ENCODE measurements at regions not wholly inside any gene's neighbourhood (a gene's known extent, or its start where the extent isn't known, plus 50 kb on each side); places are given as distances from the start of the nearest gene placed in this dataset.

DNA sequence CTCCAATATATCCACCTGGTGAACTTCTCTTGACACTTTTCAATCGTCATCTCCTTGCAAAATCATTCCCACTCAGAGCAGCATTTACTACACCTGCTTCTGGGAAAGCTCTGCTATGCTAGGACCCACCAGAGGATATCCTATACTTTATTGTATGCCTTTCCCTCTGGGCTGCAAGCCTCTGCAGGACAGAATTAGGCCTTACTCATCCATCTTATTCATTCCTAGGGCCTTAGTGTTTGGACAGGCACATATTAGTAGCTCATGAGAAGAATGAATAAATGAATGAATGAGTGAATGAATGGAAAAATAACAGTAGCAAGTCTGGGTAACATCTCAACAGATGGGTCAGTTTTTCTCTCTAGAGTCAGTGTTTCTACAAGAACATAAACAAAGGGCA, 216.1 kb downstream of the MAFB start:
- DNase-seq (ENCODE audit: low spot score): no peak
- TF ChIP-seq, protein P1, sequence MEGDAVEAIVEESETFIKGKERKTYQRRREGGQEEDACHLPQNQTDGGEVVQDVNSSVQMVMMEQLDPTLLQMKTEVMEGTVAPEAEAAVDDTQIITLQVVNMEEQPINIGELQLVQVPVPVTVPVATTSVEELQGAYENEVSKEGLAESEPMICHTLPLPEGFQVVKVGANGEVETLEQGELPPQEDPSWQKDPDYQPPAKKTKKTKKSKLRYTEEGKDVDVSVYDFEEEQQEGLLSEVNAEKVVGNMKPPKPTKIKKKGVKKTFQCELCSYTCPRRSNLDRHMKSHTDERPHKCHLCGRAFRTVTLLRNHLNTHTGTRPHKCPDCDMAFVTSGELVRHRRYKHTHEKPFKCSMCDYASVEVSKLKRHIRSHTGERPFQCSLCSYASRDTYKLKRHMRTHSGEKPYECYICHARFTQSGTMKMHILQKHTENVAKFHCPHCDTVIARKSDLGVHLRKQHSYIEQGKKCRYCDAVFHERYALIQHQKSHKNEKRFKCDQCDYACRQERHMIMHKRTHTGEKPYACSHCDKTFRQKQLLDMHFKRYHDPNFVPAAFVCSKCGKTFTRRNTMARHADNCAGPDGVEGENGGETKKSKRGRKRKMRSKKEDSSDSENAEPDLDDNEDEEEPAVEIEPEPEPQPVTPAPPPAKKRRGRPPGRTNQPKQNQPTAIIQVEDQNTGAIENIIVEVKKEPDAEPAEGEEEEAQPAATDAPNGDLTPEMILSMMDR (IDR thresholded peaks at IDR 0.05; ENCODE audit: extremely low read depth, missing control alignments): no peak

DNA sequence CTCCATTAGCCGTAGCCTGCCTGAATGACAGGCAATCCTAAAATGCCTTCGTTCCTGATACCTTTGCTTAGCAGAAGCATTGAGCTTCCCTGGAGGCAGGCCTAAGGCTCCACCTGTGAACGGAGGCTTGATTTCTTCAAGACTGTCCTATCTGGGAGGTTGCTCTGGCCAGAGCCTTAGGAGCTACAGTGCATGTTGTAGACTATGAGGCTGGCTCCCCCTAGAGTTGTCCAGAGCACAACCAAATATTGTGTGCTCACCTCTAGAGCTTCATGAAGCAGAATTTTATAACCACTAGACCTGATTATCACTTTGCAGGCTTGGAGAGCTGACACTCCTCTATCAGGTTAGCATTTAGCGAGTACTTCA, 217.8 kb downstream of the MAFB start:
- TF ChIP-seq, protein P1 (IDR thresholded peaks at IDR 0.05; ENCODE audit: extremely low read depth, missing control alignments): no peak
- DNase-seq (ENCODE audit: low spot score): no peak

DNA sequence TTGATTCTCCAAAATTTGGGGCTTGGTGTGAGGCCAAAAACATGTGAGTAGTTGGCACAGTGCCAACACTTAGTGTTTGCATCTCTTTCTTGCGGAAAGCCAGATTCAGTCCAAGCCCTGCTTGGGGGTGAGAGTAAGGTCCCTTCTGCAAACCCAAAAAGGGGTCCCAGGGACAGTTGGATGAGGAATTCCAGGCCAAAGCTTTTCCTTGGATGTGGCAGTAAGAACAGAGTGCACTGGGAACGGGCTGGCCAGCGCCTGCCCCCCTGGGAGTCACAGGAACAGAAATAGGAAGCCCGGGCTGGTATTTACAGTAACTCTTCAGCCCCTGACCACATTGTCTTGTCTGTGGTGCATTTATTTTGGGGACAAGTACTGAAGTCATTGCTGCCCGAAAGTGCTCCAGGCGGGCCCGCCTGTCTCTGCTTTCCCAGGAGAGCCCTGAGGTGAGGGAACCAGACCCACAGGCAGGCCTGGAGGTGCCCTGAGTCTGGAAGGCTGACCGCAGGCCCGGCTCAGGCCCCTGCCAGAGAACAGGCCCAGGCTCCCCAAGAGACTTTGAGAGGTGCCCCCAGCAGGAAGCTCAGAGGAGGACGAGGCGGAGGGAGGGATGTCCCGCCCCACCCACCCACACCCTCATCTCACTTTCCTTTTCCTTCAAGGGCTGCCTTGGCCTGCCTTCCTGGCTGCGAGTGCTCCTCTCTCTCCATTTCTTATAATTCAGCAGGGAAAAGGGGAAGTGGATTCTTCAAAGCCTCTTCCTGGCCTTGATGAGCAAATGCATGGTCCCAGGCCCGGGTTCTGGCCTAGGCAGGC, 218.4 kb downstream of the MAFB start:
- no peak for DNase-seq (ENCODE audit: low spot score)
- TF ChIP-seq, protein P1 (IDR thresholded peaks at IDR 0.05; ENCODE audit: extremely low read depth, missing control alignments): no peak

DNA sequence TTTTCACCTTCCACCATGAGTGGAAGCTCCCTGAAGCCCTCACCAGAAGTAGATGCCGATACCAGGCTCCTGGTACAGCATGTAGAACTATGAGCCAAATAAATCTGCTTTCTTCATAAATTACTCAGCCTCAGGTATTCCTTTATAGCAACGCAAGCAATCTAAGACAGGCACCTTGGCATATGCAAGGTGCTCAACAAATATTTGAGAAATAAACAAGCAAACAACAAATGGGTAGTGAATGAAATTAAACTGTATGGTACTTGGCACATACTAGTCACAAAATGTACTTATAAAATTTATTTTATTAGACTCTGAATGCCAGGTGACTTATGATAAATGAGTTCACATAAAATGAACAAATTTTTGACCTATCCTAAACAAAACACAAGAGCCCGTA, 220.3 kb downstream of the MAFB start:
- TF ChIP-seq, protein P1 (IDR thresholded peaks at IDR 0.05; ENCODE audit: extremely low read depth, missing control alignments): no peak
- no peak for DNase-seq (ENCODE audit: low spot score)

DNA sequence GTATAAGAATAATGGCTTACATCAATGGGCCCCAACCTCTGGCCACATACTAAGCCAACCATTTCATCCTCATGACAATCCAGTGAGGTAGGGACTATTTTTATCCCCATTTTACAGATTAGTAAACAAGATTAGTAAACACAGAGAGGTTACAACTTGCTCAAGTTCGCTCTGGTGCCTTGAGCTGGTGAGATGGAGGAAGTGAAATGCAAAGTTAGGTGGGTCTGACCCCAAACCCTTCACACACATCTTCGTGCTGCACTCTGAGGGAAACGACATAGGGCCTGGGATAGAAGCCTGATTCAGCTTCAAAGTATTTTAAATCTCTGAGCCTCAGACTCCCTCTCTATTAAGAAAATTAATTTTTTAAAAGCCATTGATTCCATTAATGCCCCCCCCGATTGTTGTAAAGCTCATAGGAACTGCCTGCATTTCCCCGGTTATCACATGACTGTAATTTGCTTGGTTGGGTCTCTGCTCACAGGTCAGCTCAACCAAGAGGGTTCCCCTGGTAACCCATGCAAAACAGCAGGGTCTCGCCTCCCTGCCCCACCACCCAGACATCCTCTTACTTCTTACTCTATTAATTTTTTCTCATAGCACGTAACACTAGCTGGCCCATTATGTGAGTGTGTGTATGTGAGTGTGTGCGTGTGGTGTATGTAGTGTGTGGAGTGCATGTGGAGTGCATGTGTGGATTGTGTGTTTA, 221.2 kb downstream of the MAFB start:
- no peak for DNase-seq (ENCODE audit: low spot score)
- TF ChIP-seq, protein P1 (IDR thresholded peaks at IDR 0.05; ENCODE audit: extremely low read depth, missing control alignments): no peak

DNA sequence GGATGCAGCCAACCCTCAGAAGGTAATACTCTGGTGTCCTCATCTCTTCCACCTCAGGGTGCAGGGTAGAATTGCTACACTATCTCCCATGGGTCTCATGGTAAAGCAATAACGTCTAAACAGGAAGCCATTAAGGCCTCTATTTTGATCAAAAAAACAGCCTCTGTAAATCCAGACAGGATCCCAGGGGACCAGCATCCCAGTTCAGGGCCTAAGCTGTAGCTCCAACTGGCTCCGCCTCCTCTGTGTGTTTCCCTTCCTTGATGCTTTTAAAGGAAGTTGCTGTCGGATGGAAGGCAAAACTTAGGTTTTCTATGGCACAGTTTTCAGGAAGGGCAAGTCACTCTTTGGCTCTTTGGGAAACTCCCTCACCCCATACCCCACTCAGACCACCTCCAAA, 222.0 kb downstream of the MAFB start:
- TF ChIP-seq, protein P1 (IDR thresholded peaks at IDR 0.05; ENCODE audit: extremely low read depth, missing control alignments): no peak
- no peak for DNase-seq (ENCODE audit: low spot score)

DNA sequence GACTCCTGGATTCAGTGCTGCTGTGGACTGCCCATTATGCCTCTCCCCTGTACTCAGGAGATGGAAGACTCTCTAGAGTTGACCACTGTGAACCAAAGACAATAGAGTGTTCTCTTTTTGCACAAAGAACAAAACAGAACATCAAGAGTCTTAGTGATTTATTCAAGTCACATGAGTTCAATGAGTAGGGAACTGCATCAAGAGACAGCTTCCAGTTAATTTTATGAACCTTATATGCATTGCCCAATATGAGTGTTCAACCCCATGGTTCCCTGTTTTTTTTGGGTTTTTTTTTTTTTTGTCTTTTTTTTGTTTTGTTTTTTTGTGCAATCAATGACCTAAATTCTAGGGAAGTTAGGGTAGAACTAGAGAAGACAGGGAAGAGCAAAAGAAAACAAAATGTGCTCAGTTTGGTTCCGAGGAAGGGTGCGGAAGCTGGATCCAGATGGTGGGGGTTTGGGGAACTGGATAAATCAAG, 224.3 kb downstream of the MAFB start:
- TF ChIP-seq, protein P1 (IDR thresholded peaks at IDR 0.05; ENCODE audit: extremely low read depth, missing control alignments): no peak
- no peak for DNase-seq (ENCODE audit: low spot score)
